ENCODE measurements at regions not wholly inside any gene's neighbourhood (a gene's known extent, or its start where the extent isn't known, plus 50 kb on each side); places are given as distances from the start of the nearest gene placed in this dataset.

DNA sequence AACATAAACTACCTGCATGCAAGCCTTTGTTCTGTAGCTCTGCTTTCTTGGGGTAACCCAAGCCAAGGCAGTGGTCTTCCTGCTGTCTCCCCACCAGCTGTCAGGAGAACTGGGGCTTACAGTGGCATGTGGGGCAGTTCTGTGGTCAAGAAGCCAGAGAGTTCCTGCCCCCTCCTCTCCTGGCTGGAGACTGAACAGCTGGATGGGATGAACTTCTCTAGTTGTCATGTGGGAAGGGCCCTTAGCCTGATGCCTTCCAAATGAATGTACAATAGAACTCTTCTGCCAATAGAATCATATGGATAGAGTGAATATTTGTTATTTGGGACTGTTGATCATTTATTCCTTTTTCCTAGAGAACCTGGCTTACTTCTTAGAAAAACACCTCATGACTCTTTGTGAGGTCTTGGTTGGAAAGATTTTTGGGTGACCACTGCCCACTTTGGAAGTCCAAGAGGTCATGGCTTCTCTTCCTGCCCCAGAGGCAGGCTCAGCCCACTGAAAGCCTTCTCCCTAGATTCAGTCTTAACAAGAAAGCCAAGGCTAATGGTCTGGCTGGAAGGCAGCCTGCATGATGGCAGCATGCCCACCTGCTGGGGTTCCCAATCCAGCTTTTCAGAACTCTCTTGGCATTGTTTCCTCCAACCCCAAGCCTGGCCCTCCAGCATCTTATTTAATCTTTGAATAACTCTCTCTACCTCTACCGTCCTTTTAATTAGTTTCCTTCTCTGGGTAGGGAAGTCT is 462.9 kb upstream of the PROK2 start:
- TF ChIP-seq, protein P1, sequence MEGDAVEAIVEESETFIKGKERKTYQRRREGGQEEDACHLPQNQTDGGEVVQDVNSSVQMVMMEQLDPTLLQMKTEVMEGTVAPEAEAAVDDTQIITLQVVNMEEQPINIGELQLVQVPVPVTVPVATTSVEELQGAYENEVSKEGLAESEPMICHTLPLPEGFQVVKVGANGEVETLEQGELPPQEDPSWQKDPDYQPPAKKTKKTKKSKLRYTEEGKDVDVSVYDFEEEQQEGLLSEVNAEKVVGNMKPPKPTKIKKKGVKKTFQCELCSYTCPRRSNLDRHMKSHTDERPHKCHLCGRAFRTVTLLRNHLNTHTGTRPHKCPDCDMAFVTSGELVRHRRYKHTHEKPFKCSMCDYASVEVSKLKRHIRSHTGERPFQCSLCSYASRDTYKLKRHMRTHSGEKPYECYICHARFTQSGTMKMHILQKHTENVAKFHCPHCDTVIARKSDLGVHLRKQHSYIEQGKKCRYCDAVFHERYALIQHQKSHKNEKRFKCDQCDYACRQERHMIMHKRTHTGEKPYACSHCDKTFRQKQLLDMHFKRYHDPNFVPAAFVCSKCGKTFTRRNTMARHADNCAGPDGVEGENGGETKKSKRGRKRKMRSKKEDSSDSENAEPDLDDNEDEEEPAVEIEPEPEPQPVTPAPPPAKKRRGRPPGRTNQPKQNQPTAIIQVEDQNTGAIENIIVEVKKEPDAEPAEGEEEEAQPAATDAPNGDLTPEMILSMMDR (IDR thresholded peaks at IDR 0.05; ENCODE audit: insufficient read depth, low read length, poor library complexity, severe bottlenecking): no peak
- no peak for TF ChIP-seq EZH2phosphoT487 (conservative IDR thresholded peaks at IDR 0.05; ENCODE audit: low read length)

Data from SU-DHL-6 (cell line).